CD14-positive monocyte (primary cell): ENCODE measurements at regions not wholly inside any gene's neighbourhood (a gene's known extent, or its start where the extent isn't known, plus 50 kb on each side); places are given as distances from the start of the nearest gene placed in this dataset.

Experiments
- DNase-seq, 3 donors: peaks; one replicate each; pipeline ENCODE4 v3.0.0-alpha.2; 2011 to 2022
- H2AFZ ChIP-seq: 2 replicates; pipeline ENCODE4 v1.6.0; 2012; ENCODE audit warnings: mild to moderate bottlenecking, low read depth, low read length, inconsistent platforms; ENCODE audit not compliant: insufficient read depth, poor library complexity, severe bottlenecking
- H3K27ac ChIP-seq, 2 donors: 1 replicate in 1 of 2; 2 replicates in 1 of 2; pipeline ENCODE4 v1.5.1; 2012 to 2013; ENCODE audit warnings: low read length in 2 of 2, control low read depth in 1 of 2, inconsistent platforms in 1 of 2, low read depth in 1 of 2, mild to moderate bottlenecking in 1 of 2
- H3K27me3 ChIP-seq, 2 donors: one replicate each; pipeline versions ENCODE4 v1.6.0 to v1.6.1; 2011 to 2013; ENCODE audit warnings: low read length in 2 of 2; ENCODE audit not compliant: control insufficient read depth in 2 of 2, insufficient read depth in 2 of 2
- H3K36me3 ChIP-seq, 2 donors: replicated peaks in 1 of 2; 1 replicate in 1 of 2; 2 replicates in 1 of 2; pipeline versions ENCODE4 v1.5.1 to v1.6.1; 2012 to 2013; ENCODE audit warnings: low read length in 2 of 2, control low read depth in 1 of 2, inconsistent platforms in 1 of 2, mild to moderate bottlenecking in 1 of 2; ENCODE audit not compliant: insufficient read depth in 2 of 2, control insufficient read depth in 1 of 2
- H3K4me1 ChIP-seq, 2 donors: 1 replicate in 1 of 2; 2 replicates in 1 of 2; pipeline versions ENCODE4 v1.5.1 to v1.6.1; 2012 to 2013; ENCODE audit warnings: low read length in 2 of 2, control low read depth in 1 of 2, inconsistent platforms in 1 of 2, mild to moderate bottlenecking in 1 of 2, moderate library complexity in 1 of 2; ENCODE audit not compliant: insufficient read depth in 2 of 2, control insufficient read depth in 1 of 2
- H3K4me2 ChIP-seq: replicated peaks from 2 replicates; pipeline ENCODE3; 2012; ENCODE audit warnings: low read length, moderate library complexity, mild to moderate bottlenecking; ENCODE audit not compliant: poor library complexity, severe bottlenecking; ENCODE audit errors: extremely low read depth
- H3K4me3 ChIP-seq, 3 experiments: fragments of 200-600 bp in 1 of 3; sonication (generic) in 1 of 3; replicated peaks in 1 of 3; 1 replicate in 2 of 3; 2 replicates in 1 of 3; pipeline ENCODE4 v1.5.1; 2011 to 2013; ENCODE audit warnings: low read length in 3 of 3, mild to moderate bottlenecking in 3 of 3, control low read depth in 2 of 3, low read depth in 2 of 3, inconsistent platforms in 1 of 3, moderate library complexity in 1 of 3
- H3K79me2 ChIP-seq: 2 replicates; pipeline ENCODE4 v1.6.0; 2012; ENCODE audit warnings: mild to moderate bottlenecking, control low read depth, inconsistent platforms, low read length, moderate library complexity; ENCODE audit not compliant: insufficient read depth
- H3K9ac ChIP-seq: 2 replicates; pipeline ENCODE4 v1.6.0; 2017; ENCODE audit warnings: low read length, mild to moderate bottlenecking; ENCODE audit not compliant: insufficient read depth, poor library complexity, severe bottlenecking
- H3K9me3 ChIP-seq, 2 donors: replicated peaks in 1 of 2; 1 replicate in 1 of 2; 2 replicates in 1 of 2; pipeline versions ENCODE4 v1.5.1 to v1.6.1; 2012 to 2013; ENCODE audit warnings: low read length in 2 of 2, control low read depth in 1 of 2; ENCODE audit not compliant: control insufficient read depth in 1 of 2, insufficient read depth in 1 of 2
- H4K20me1 ChIP-seq: 2 replicates; pipeline ENCODE4 v1.6.0; 2012; ENCODE audit warnings: mild to moderate bottlenecking, low read length, control low read depth, moderate library complexity; ENCODE audit not compliant: insufficient read depth
- H3K27ac Mint-ChIP-seq, 7 donors: one replicate each; pipeline ENCODE4 v1.8.0; 2020; ENCODE audit warnings: mild to moderate bottlenecking in 7 of 7, mixed read lengths in 7 of 7, moderate library complexity in 6 of 7, inconsistent platforms in 2 of 7
- H3K27me3 Mint-ChIP-seq, 3 donors: one replicate each; pipeline ENCODE4 v1.8.0; 2021 to 2022; ENCODE audit warnings: low read depth in 3 of 3, mild to moderate bottlenecking in 3 of 3, mixed read lengths in 3 of 3, moderate library complexity in 3 of 3, inconsistent platforms in 1 of 3
- H3K36me3 Mint-ChIP-seq, 2 donors: one replicate each; pipeline ENCODE4 v1.8.0; 2020; ENCODE audit warnings: mixed read lengths in 2 of 2, inconsistent platforms in 1 of 2, mild to moderate bottlenecking in 1 of 2
- H3K4me1 Mint-ChIP-seq: one replicate; pipeline ENCODE4 v1.8.0; 2020; ENCODE audit warnings: mild to moderate bottlenecking, mixed read lengths
- H3K4me3 Mint-ChIP-seq, 2 donors: one replicate each; pipeline ENCODE4 v1.8.0; 2020; ENCODE audit warnings: mild to moderate bottlenecking in 2 of 2, mixed read lengths in 2 of 2, moderate library complexity in 1 of 2
- H3K9me3 Mint-ChIP-seq, 7 donors: one replicate each; pipeline ENCODE4 v1.8.0; 2020 to 2022; ENCODE audit warnings: mixed read lengths in 7 of 7, mild to moderate bottlenecking in 6 of 7, moderate library complexity in 6 of 7, inconsistent platforms in 2 of 7
- WGBS: methylation state at CpG from one replicate; pipeline ENCODE4 v1.1.5; 2013; ENCODE audit warnings: missing lambda C conversion rate; ENCODE audit not compliant: insufficient coverage; 5-methylcytosine and 5-hydroxymethylcytosine counted together
- intact Hi-C, 2 donors: fragments of 100-400 bp; cut with micrococcal nuclease; formaldehyde crosslinking; loops; one replicate each; pipeline versions ENCODE4 v1.15.0 to v1.15.1; 2023
- TF ChIP-seq, protein P1 (sequence below): fragments of 200-600 bp; IDR thresholded peaks from one replicate; pipeline ENCODE4 v1.8.0; 2022; ENCODE audit warnings: antibody characterized with exemption, mild to moderate bottlenecking

DNA sequence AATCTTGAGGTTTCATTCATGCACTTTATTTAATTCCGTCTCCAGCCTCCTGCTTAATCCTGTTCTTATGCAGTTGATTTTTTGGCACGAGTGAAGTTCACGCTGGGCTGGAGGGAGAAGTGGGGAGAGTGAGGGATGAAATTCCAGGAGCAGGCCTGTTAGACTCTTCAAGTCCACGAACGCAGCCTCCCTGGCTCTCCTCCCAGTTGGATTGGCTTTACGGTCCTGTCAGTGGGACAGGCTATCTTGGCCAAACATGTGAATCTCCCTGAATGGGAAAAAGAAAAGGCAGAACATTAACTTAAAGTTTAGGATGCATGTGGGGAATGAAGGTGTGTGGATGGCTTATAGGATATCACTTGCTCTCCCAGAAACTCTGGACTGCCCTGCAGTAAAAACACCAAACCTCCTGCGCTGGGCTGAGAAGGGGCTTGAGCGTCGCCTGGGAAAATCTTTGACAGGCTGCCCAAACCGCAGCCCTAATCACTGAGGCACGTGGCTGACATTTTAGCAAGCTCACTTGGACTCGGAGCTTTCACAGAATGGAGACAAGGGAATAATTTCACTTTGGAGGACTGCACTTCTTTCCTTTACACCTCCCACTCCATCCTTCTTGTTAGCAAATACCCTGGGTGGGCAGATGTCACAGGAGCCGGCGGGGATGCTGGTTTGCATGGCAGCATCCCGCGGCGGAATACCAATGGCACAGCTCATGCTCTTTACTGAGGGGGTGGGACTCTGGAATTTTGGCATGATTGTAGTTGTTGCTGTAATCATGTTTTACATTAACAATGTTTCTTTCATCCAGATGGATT lies 93.9 kb downstream of the ACKR3 start:
- Mint-ChIP-seq H3K4me1 (peaks cover 1% of the 10 kb centered on the region), H3K27ac (no peak overlapping the region), H3K27me3 (peaks cover 20 to 46% (median 28%) of the 10 kb centered on the region in 3 donors), H3K4me3 (no peak overlapping the region), H3K36me3 (no peaks in the 10 kb centered on the region), H3K9me3 (peaks cover 0 to 11% (median 5%) of the 10 kb centered on the region in 7 donors)
- H3K4me2 ChIP-seq, result no peak overlapping the region
- 97% methylated on average over 8 of the region's 17 CpGs for WGBS
- peaks cover 11 to 27% of the 10 kb centered on the region in 2 donors for H3K27me3 ChIP-seq
- H3K36me3 ChIP-seq, result no peaks in the 10 kb centered on the region
- no peaks in the 10 kb centered on the region for H3K79me2 ChIP-seq
- no peak overlapping the region for H3K27ac ChIP-seq
- no peaks in the 10 kb centered on the region for H3K9me3 ChIP-seq
- no peak overlapping the region for H2AFZ ChIP-seq
- intact Hi-C loops, result no loop called here
- TF ChIP-seq, protein P1, sequence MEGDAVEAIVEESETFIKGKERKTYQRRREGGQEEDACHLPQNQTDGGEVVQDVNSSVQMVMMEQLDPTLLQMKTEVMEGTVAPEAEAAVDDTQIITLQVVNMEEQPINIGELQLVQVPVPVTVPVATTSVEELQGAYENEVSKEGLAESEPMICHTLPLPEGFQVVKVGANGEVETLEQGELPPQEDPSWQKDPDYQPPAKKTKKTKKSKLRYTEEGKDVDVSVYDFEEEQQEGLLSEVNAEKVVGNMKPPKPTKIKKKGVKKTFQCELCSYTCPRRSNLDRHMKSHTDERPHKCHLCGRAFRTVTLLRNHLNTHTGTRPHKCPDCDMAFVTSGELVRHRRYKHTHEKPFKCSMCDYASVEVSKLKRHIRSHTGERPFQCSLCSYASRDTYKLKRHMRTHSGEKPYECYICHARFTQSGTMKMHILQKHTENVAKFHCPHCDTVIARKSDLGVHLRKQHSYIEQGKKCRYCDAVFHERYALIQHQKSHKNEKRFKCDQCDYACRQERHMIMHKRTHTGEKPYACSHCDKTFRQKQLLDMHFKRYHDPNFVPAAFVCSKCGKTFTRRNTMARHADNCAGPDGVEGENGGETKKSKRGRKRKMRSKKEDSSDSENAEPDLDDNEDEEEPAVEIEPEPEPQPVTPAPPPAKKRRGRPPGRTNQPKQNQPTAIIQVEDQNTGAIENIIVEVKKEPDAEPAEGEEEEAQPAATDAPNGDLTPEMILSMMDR, result no peak
- no peaks in the 10 kb centered on the region for H4K20me1 ChIP-seq
- H3K4me1 ChIP-seq, result no peaks in the 10 kb centered on the region
- H3K9ac ChIP-seq, result no peak overlapping the region
- DNase-seq, result no peak
- H3K4me3 ChIP-seq, result no peak overlapping the region

DNA sequence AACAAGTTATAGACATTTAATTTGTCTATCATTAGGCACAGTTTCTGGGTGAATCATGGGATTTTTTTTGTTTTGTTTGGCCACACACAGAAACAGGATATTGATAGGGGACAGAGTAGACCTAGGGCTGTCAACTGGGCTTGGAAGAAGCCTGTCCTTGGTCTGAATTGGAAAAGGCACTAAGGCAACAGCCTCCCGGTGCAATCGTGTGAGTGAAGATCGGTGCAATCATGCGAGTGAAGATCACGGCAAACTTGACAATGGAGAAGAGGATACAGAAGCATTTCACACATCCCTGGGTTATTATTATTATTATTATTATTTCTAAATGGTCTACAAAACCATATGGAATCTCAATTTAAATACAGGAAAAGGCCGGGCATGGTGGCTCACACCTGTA lies 94.5 kb downstream of the ACKR3 start:
- peaks cover 11 to 27% of the 10 kb centered on the region in 2 donors for H3K27me3 ChIP-seq
- H3K27ac ChIP-seq, result no peak overlapping the region
- peaks cover 17 to 42% (median 28%) of the 10 kb centered on the region in 3 donors for H3K27me3 Mint-ChIP-seq
- H3K4me3 Mint-ChIP-seq, result no peak overlapping the region
- H3K4me1 ChIP-seq, result no peaks in the 10 kb centered on the region
- no peak overlapping the region for H3K9ac ChIP-seq
- intact Hi-C loops, result no loop called here
- WGBS, result 100% methylated on average over 1 of the region's 6 CpGs
- no peak overlapping the region for H3K4me2 ChIP-seq
- no peaks in the 10 kb centered on the region for H3K79me2 ChIP-seq
- H3K36me3 ChIP-seq, result no peaks in the 10 kb centered on the region
- peaks cover 1% of the 10 kb centered on the region for H3K4me1 Mint-ChIP-seq
- H4K20me1 ChIP-seq, result no peaks in the 10 kb centered on the region
- no peaks in the 10 kb centered on the region for H3K36me3 Mint-ChIP-seq
- H2AFZ ChIP-seq, result no peak overlapping the region
- no peak overlapping the region for H3K27ac Mint-ChIP-seq
- DNase-seq, result no peak
- TF ChIP-seq, protein P1, result no peak
- no peak overlapping the region for H3K4me3 ChIP-seq
- H3K9me3 ChIP-seq, result no peaks in the 10 kb centered on the region
- H3K9me3 Mint-ChIP-seq, result peaks cover 0 to 11% (median 6%) of the 10 kb centered on the region in 7 donors
